Mesendoderm (in vitro differentiated cells): ENCODE measurements at regions not wholly inside any gene's neighbourhood (a gene's known extent, or its start where the extent isn't known, plus 50 kb on each side); places are given as distances from the start of the nearest gene placed in this dataset.

Experiments used
- DNase-seq: peaks from one replicate; pipeline ENCODE4 v3.0.0; 2013
- H2AK5ac ChIP-seq: 2 replicates; pipeline ENCODE4 v1.6.1; 2013; ENCODE audit warnings: low read length, inconsistent platforms
- H2BK120ac ChIP-seq: 2 replicates; pipeline ENCODE4 v1.6.1; 2013; ENCODE audit warnings: low read depth, mild to moderate bottlenecking, low read length, moderate library complexity, mixed read lengths
- H2BK15ac ChIP-seq: replicated peaks from 2 replicates; pipeline ENCODE4 v1.6.1; 2013; ENCODE audit warnings: low read depth, mild to moderate bottlenecking, moderate library complexity
- H2BK5ac ChIP-seq: 2 replicates; pipeline ENCODE4 v1.6.1; 2013; ENCODE audit warnings: low read length, inconsistent platforms
- H3K18ac ChIP-seq: 2 replicates; pipeline ENCODE4 v1.6.1; 2013; ENCODE audit warnings: mild to moderate bottlenecking, low read length, mixed read lengths
- H3K23ac ChIP-seq: one replicate; pipeline ENCODE4 v1.6.1; 2013; ENCODE audit warnings: low read length
- H3K27ac ChIP-seq: 2 replicates; pipeline ENCODE4 v1.5.1; 2013; ENCODE audit warnings: low read depth, mild to moderate bottlenecking, inconsistent platforms, low read length, moderate library complexity
- H3K27me3 ChIP-seq: 2 replicates; pipeline ENCODE4 v1.6.1; 2013; ENCODE audit warnings: low read length, control low read depth, mild to moderate bottlenecking, inconsistent platforms; ENCODE audit not compliant: insufficient read depth, poor library complexity
- H3K36me3 ChIP-seq: 2 replicates; pipeline ENCODE4 v1.6.1; 2013; ENCODE audit warnings: low read length, inconsistent platforms; ENCODE audit not compliant: control insufficient read depth, insufficient read depth
- H3K4ac ChIP-seq: one replicate; pipeline ENCODE4 v1.6.1; 2013; ENCODE audit warnings: low read depth, mild to moderate bottlenecking, low read length, moderate library complexity
- H3K4me1 ChIP-seq: 2 replicates; pipeline ENCODE4 v1.6.1; 2013; ENCODE audit warnings: low read depth, low read length, inconsistent platforms; ENCODE audit not compliant: control insufficient read depth
- H3K4me2 ChIP-seq: 2 replicates; pipeline ENCODE4 v1.6.1; 2013; ENCODE audit warnings: low read length
- H3K4me3 ChIP-seq: 2 replicates; pipeline ENCODE4 v1.5.1; 2013; ENCODE audit warnings: mild to moderate bottlenecking, low read length
- H3K56ac ChIP-seq: one replicate; pipeline ENCODE4 v1.6.1; 2013; ENCODE audit warnings: low read length
- H3K79me1 ChIP-seq: 2 replicates; pipeline ENCODE4 v1.6.1; 2013; ENCODE audit warnings: low read length, inconsistent platforms
- H3K79me2 ChIP-seq: 2 replicates; pipeline ENCODE4 v1.6.1; 2013; ENCODE audit warnings: mild to moderate bottlenecking, low read length; ENCODE audit not compliant: control insufficient read depth, insufficient read depth
- H3K9ac ChIP-seq: 2 replicates; pipeline ENCODE4 v1.6.1; 2013; ENCODE audit warnings: low read length, inconsistent platforms
- H4K5ac ChIP-seq: one replicate; pipeline ENCODE4 v1.6.1; 2013; ENCODE audit warnings: low read length
- H4K8ac ChIP-seq: one replicate; pipeline ENCODE4 v1.6.1; 2013; ENCODE audit warnings: low read depth, mild to moderate bottlenecking, control low read depth, low read length, moderate library complexity
- WGBS: extraction: QIAGEN DNeasy Blood & Tissue Kit; methylation state at CpG from one replicate; pipeline ENCODE4 v1.1.7; 2013; ENCODE audit warnings: low lambda C conversion rate, missing lambda C conversion rate; ENCODE audit not compliant: insufficient coverage; ENCODE audit errors: extremely low coverage; 5-methylcytosine and 5-hydroxymethylcytosine counted together

GRCh38 chr9:120186276-120186675 is 393.7 kb downstream of the CDK5RAP2 start:
- DNase-seq, result no peak
- H3K36me3 ChIP-seq, result no peaks in the 10 kb centered on the region
- H3K27ac ChIP-seq, result no peak overlapping the region
- no peak overlapping the region for H2BK15ac ChIP-seq
- no peaks in the 10 kb centered on the region for H3K27me3 ChIP-seq
- no peaks in the 10 kb centered on the region for H3K79me1 ChIP-seq
- no CpG with 5 or more reads among the region's 3 CpGs for WGBS
- no peak overlapping the region for H3K9ac ChIP-seq
- no peak overlapping the region for H3K4ac ChIP-seq
- no peaks in the 10 kb centered on the region for H3K79me2 ChIP-seq
- H2BK120ac ChIP-seq, result no peak overlapping the region
- no peak overlapping the region for H3K18ac ChIP-seq
- H2BK5ac ChIP-seq, result no peak overlapping the region
- H3K56ac ChIP-seq, result no peak overlapping the region
- H3K4me3 ChIP-seq, result no peak overlapping the region
- no peak overlapping the region for H4K8ac ChIP-seq
- H3K23ac ChIP-seq, result no peak overlapping the region
- no peak overlapping the region for H4K5ac ChIP-seq
- H2AK5ac ChIP-seq, result no peak overlapping the region
- H3K4me1 ChIP-seq, result no peaks in the 10 kb centered on the region
- no peak overlapping the region for H3K4me2 ChIP-seq

GRCh38 chr9:120184266-120184665 is 395.7 kb downstream of the CDK5RAP2 start:
- Histone ChIP-seq H3K4me1 (no peaks in the 10 kb centered on the region), H2AK5ac (no peak overlapping the region), H3K27me3 (no peaks in the 10 kb centered on the region), H3K27ac (no peak overlapping the region), H3K36me3 (no peaks in the 10 kb centered on the region), H4K5ac (no peak overlapping the region), H3K4ac (no peak overlapping the region), H3K79me2 (no peaks in the 10 kb centered on the region), H3K18ac (no peak overlapping the region), H2BK15ac (no peak overlapping the region), H3K79me1 (no peaks in the 10 kb centered on the region), H3K9ac (no peak overlapping the region), H4K8ac (no peak overlapping the region), H3K56ac (no peak overlapping the region), H3K23ac (no peak overlapping the region), H2BK5ac (no peak overlapping the region), H3K4me2 (no peak overlapping the region), H3K4me3 (no peak overlapping the region), H2BK120ac (no peak overlapping the region)
- WGBS, result no CpG with 5 or more reads among the region's 3 CpGs
- DNase-seq, result no peak

GRCh38 chr9:120183615-120184014 is 396.4 kb downstream of the CDK5RAP2 start:
- Histone ChIP-seq H3K4me3 (no peak overlapping the region), H4K5ac (no peak overlapping the region), H3K79me2 (no peaks in the 10 kb centered on the region), H3K23ac (no peak overlapping the region), H2AK5ac (no peak overlapping the region), H3K79me1 (no peaks in the 10 kb centered on the region), H2BK5ac (no peak overlapping the region), H3K27me3 (no peaks in the 10 kb centered on the region), H3K27ac (no peak overlapping the region), H3K4me1 (no peaks in the 10 kb centered on the region), H3K18ac (no peak overlapping the region), H2BK120ac (no peak overlapping the region), H3K4ac (no peak overlapping the region), H4K8ac (no peak overlapping the region), H3K9ac (no peak overlapping the region), H3K56ac (no peak overlapping the region), H3K4me2 (no peak overlapping the region), H2BK15ac (no peak overlapping the region), H3K36me3 (no peaks in the 10 kb centered on the region)
- no CpG with 5 or more reads among the region's 3 CpGs for WGBS
- no peak for DNase-seq

- H3K36me3 ChIP-seq, result no peaks in the 10 kb centered on the region
- no CpG with 5 or more reads among the region's 1 CpG for WGBS
These were observed 398.0 kb downstream of the CDK5RAP2 start for GRCh38 chr9:120182011-120182410.

GRCh38 chr9:120177121-120177520 is 402.8 kb downstream of the CDK5RAP2 start:
- Histone ChIP-seq H3K9ac (no peak overlapping the region), H2BK120ac (no peak overlapping the region), H4K5ac (no peak overlapping the region), H3K27me3 (no peaks in the 10 kb centered on the region), H3K4me1 (no peaks in the 10 kb centered on the region), H2BK15ac (no peak overlapping the region), H3K4me2 (no peak overlapping the region), H3K79me1 (no peaks in the 10 kb centered on the region), H3K18ac (no peak overlapping the region), H3K4me3 (no peak overlapping the region), H4K8ac (no peak overlapping the region), H2BK5ac (no peak overlapping the region), H2AK5ac (no peak overlapping the region), H3K56ac (no peak overlapping the region), H3K4ac (no peak overlapping the region), H3K23ac (no peak overlapping the region), H3K27ac (no peak overlapping the region), H3K36me3 (no peaks in the 10 kb centered on the region), H3K79me2 (no peaks in the 10 kb centered on the region)
- no peak for DNase-seq
- no CpG with 5 or more reads among the region's 1 CpG for WGBS

More at GRCh38 chr9:120182011-120182410, 398.0 kb downstream of the CDK5RAP2 start:
- no peak overlapping the region for H3K27ac ChIP-seq
- no peak overlapping the region for H2BK120ac ChIP-seq
- DNase-seq, result no peak
- H3K9ac ChIP-seq, result no peak overlapping the region
- H4K8ac ChIP-seq, result no peak overlapping the region
- no peaks in the 10 kb centered on the region for H3K4me1 ChIP-seq
- H3K4me3 ChIP-seq, result no peak overlapping the region
- no peak overlapping the region for H4K5ac ChIP-seq
- no peaks in the 10 kb centered on the region for H3K79me2 ChIP-seq
- no peaks in the 10 kb centered on the region for H3K27me3 ChIP-seq
- no peak overlapping the region for H3K18ac ChIP-seq
- no peaks in the 10 kb centered on the region for H3K79me1 ChIP-seq
- H3K4me2 ChIP-seq, result no peak overlapping the region
- H2AK5ac ChIP-seq, result no peak overlapping the region
- no peak overlapping the region for H3K23ac ChIP-seq
- H3K56ac ChIP-seq, result no peak overlapping the region
- no peak overlapping the region for H2BK5ac ChIP-seq
- H2BK15ac ChIP-seq, result no peak overlapping the region
- no peak overlapping the region for H3K4ac ChIP-seq

GRCh38 chr9:120175031-120175430 is 404.9 kb downstream of the CDK5RAP2 start:
- no peak overlapping the region for H3K9ac ChIP-seq

More at GRCh38 chr9:120175031-120175430, 404.9 kb downstream of the CDK5RAP2 start:
- H2BK5ac ChIP-seq, result no peak overlapping the region
- no peak overlapping the region for H2BK120ac ChIP-seq
- H3K4ac ChIP-seq, result no peak overlapping the region
- no peak overlapping the region for H3K23ac ChIP-seq
- WGBS, result no CpG with 5 or more reads among the region's 2 CpGs
- H3K4me3 ChIP-seq, result no peak overlapping the region
- H3K4me2 ChIP-seq, result no peak overlapping the region
- H3K27ac ChIP-seq, result no peak overlapping the region
- no peak overlapping the region for H3K18ac ChIP-seq
- H3K56ac ChIP-seq, result no peak overlapping the region
- DNase-seq, result no peak
- H4K5ac ChIP-seq, result no peak overlapping the region
- H2BK15ac ChIP-seq, result no peak overlapping the region
- no peak overlapping the region for H4K8ac ChIP-seq
- no peaks in the 10 kb centered on the region for H3K4me1 ChIP-seq
- no peak overlapping the region for H2AK5ac ChIP-seq
- H3K79me1 ChIP-seq, result no peaks in the 10 kb centered on the region
- no peaks in the 10 kb centered on the region for H3K79me2 ChIP-seq
- H3K36me3 ChIP-seq, result no peaks in the 10 kb centered on the region
- H3K27me3 ChIP-seq, result no peaks in the 10 kb centered on the region
